HEK293 (cell line): ENCODE measurements at regions not wholly inside any gene's neighbourhood (a gene's known extent, or its start where the extent isn't known, plus 50 kb on each side); places are given as distances from the start of the nearest gene placed in this dataset.
"Not testable (repeated sequence)": the region's sequence is repeated elsewhere in the genome, so short reads cannot be mapped to it uniquely, and the experiment has no call there.

Experiments
- CTCF ChIA-PET: fragments of 350-600 bp; formaldehyde crosslinking; extraction: SDS; loops from one replicate; lab custom pipeline; 2021; ENCODE audit warnings: antibody characterized with exemption; lab: Yijun Ruan, JAX
- POLR2A ChIA-PET: fragments of 300-600 bp; formaldehyde crosslinking; extraction: SDS; loops from one replicate; lab custom pipeline; 2020; ENCODE audit warnings: antibody characterized with exemption, inconsistent platforms; lab: Yijun Ruan, JAX
- H3K27ac ChIP-seq: fragments of 200-500 bp; sonication (Bioruptor generic); 2 replicates; pipeline ENCODE4 v1.5.1; 2014; ENCODE audit warnings: low read depth, low read length, control low read depth, inconsistent platforms; ENCODE audit errors: extremely low read depth
- H3K36me3 ChIP-seq, 2 experiments: fragments of 200-500 bp in 1 of 2; sonication (Bioruptor generic) in 1 of 2; 1 replicate in 1 of 2; 2 replicates in 1 of 2; pipeline ENCODE4 v1.5.1; 2014 to 2017; ENCODE audit warnings: inconsistent platforms in 2 of 2, low read length in 2 of 2; ENCODE audit not compliant: control insufficient read depth in 2 of 2, insufficient read depth in 1 of 2
- H3K4me1 ChIP-seq: fragments of 200-500 bp; sonication (Bioruptor generic); 2 replicates; pipeline ENCODE4 v1.5.1; 2014; ENCODE audit warnings: mild to moderate bottlenecking, low read length, inconsistent platforms; ENCODE audit not compliant: control insufficient read depth, insufficient read depth
- H3K4me3 ChIP-seq: 2 replicates; pipeline ENCODE4 v1.5.1; 2011; ENCODE audit warnings: low read depth, mild to moderate bottlenecking, control low read depth, low read length, moderate library complexity
- H3K9me3 ChIP-seq: fragments of 200-500 bp; sonication (Bioruptor generic); 2 replicates; pipeline ENCODE4 v1.5.1; 2014; ENCODE audit warnings: low read depth, low read length, inconsistent platforms; ENCODE audit not compliant: control insufficient read depth, insufficient read depth
- GLI4 ChIP-seq: fragments of 450-650 bp; formaldehyde crosslinking; IDR thresholded peaks from 2 replicates; pipeline ENCODE4 v1.5.1; 2016; ENCODE audit warnings: missing biosample characterization, missing genetic modification characterization
- MEIS1 ChIP-seq: sonication (generic); formaldehyde crosslinking; IDR thresholded peaks from 2 replicates; pipeline ENCODE4 v1.8.1; 2022; ENCODE audit warnings: missing genetic modification reagents, mild to moderate bottlenecking, borderline replicate concordance
- MYNN ChIP-seq: fragments of 450-650 bp; formaldehyde crosslinking; IDR thresholded peaks from 2 replicates; pipeline ENCODE4 v1.5.1; 2016; ENCODE audit warnings: missing biosample characterization, missing genetic modification characterization, borderline replicate concordance
- RBAK ChIP-seq: fragments of 450-650 bp; formaldehyde crosslinking; IDR thresholded peaks from 2 replicates; pipeline ENCODE4 v1.5.1; 2016; ENCODE audit warnings: missing biosample characterization, missing genetic modification characterization
- SCRT1 ChIP-seq: fragments of 450-650 bp; formaldehyde crosslinking; IDR thresholded peaks from 2 replicates; pipeline ENCODE4 v1.5.1; 2016; ENCODE audit warnings: missing biosample characterization, missing genetic modification characterization, borderline replicate concordance
- SP3 ChIP-seq: fragments of 450-650 bp; formaldehyde crosslinking; IDR thresholded peaks from 2 replicates; pipeline ENCODE4 v1.5.1; 2016; ENCODE audit warnings: missing biosample characterization, missing genetic modification characterization
- WT1 ChIP-seq: fragments of 450-650 bp; formaldehyde crosslinking; IDR thresholded peaks from 2 replicates; pipeline ENCODE4 v1.5.1; 2016; ENCODE audit warnings: missing biosample characterization, missing genetic modification characterization
- ZNF10 ChIP-seq: fragments of 450-650 bp; formaldehyde crosslinking; IDR thresholded peaks from 2 replicates; pipeline ENCODE4 v1.5.1; 2017; ENCODE audit warnings: missing biosample characterization, missing genetic modification characterization
- ZNF140 ChIP-seq: fragments of 450-650 bp; formaldehyde crosslinking; IDR thresholded peaks from 2 replicates; pipeline ENCODE4 v1.5.1; 2016; ENCODE audit warnings: missing biosample characterization, missing genetic modification characterization
- ZNF16 ChIP-seq: fragments of 450-650 bp; formaldehyde crosslinking; IDR thresholded peaks from 2 replicates; pipeline ENCODE4 v1.5.1; 2016; ENCODE audit warnings: low read depth, missing biosample characterization, missing genetic modification characterization
- ZNF19 ChIP-seq: fragments of 450-650 bp; formaldehyde crosslinking; IDR thresholded peaks from 2 replicates; pipeline ENCODE4; 2016; ENCODE audit warnings: missing biosample characterization, missing genetic modification characterization, low read depth
- ZNF202 ChIP-seq: fragments of 450-650 bp; formaldehyde crosslinking; IDR thresholded peaks from 2 replicates; pipeline ENCODE4 v1.5.1; 2016; ENCODE audit warnings: missing biosample characterization, missing genetic modification characterization, borderline replicate concordance
- ZNF211 ChIP-seq: fragments of 450-650 bp; formaldehyde crosslinking; IDR thresholded peaks from 2 replicates; pipeline ENCODE4 v1.5.1; 2016; ENCODE audit warnings: low read depth, missing biosample characterization, missing genetic modification characterization
- ZNF521 ChIP-seq: fragments of 450-650 bp; formaldehyde crosslinking; IDR thresholded peaks from 2 replicates; pipeline ENCODE4 v1.5.1; 2017; ENCODE audit warnings: missing biosample characterization, mild to moderate bottlenecking, missing genetic modification characterization
- ZNF623 ChIP-seq: fragments of 450-650 bp; formaldehyde crosslinking; IDR thresholded peaks from 2 replicates; pipeline ENCODE4 v1.5.1; 2016; ENCODE audit warnings: missing biosample characterization, missing genetic modification characterization
- ZNF626 ChIP-seq: fragments of 450-650 bp; sonication (Bioruptor Pico); formaldehyde crosslinking; IDR thresholded peaks from 2 replicates; pipeline ENCODE4 v1.5.1; 2018; ENCODE audit warnings: missing biosample characterization, missing genetic modification characterization, inconsistent platforms
- ZNF658 ChIP-seq: fragments of 450-650 bp; formaldehyde crosslinking; IDR thresholded peaks from 2 replicates; pipeline ENCODE4; 2016; ENCODE audit warnings: missing biosample characterization, missing genetic modification characterization
- ZNF776 ChIP-seq: fragments of 450-650 bp; formaldehyde crosslinking; IDR thresholded peaks from 2 replicates; pipeline ENCODE4 v1.5.0; 2017; ENCODE audit warnings: missing biosample characterization, missing genetic modification characterization, borderline replicate concordance
- TF ChIP-seq, protein P1 (sequence below): fragments of 450-650 bp; formaldehyde crosslinking; IDR thresholded peaks from 2 replicates; pipeline ENCODE4 v1.5.1; 2016; ENCODE audit warnings: missing biosample characterization, missing genetic modification characterization
- TF ChIP-seq, protein P2 (sequence below): fragments of 450-650 bp; formaldehyde crosslinking; IDR thresholded peaks from 2 replicates; pipeline ENCODE4 v1.5.1; 2016; ENCODE audit warnings: missing biosample characterization, missing genetic modification characterization
- TF ChIP-seq, protein P3 (sequence below): fragments of 450-650 bp; formaldehyde crosslinking; IDR thresholded peaks from 2 replicates; pipeline ENCODE4 v1.5.1; 2016; ENCODE audit warnings: missing biosample characterization, missing genetic modification characterization
- TF ChIP-seq, protein P4 (sequence below): fragments of 450-650 bp; formaldehyde crosslinking; IDR thresholded peaks from 2 replicates; pipeline ENCODE4 v1.5.1; 2016; ENCODE audit warnings: missing biosample characterization, missing genetic modification characterization

DNA sequence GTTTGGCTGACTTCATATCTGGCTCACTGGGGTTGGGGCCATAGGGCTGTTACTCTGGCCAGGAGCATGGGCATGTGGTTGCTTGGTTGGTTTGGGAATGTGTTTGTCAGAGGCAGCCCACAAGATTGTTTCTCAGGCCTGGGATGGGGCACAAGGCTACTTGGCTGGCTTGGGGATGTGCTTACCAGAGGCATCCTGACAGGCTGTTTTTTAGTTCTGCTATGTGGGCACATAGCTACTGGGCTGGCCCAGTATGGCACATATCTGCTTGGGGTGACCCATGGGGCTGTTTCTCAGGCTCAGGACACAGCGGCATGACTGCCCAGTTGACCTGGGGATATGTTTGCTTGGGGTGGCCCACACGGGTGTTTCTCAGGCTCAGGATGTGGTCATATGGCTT lies 94.6 kb upstream of the PGR start:
- Histone ChIP-seq H3K4me3 (no peak overlapping the region), H3K9me3 (no peaks in the 10 kb centered on the region), H3K36me3 (no peaks in the 10 kb centered on the region)
- POLR2A ChIA-PET: no interaction called here
- CTCF ChIA-PET: no interaction called here
- TF ChIP-seq RBAK (tag by site-specific recombination) (no peak), ZNF776 (tag by site-specific recombination) (no peak), SCRT1 (no peak), MEIS1 (no peak), ZNF202 (tag by site-specific recombination) (no peak), ZNF19 (tag by site-specific recombination) (no peak), ZNF16 (no peak), ZNF10 (tag by site-specific recombination) (no peak)
- TF ChIP-seq, all 188 proteins: peak for 0
- no peak overlapping the region for H3K27ac ChIP-seq
- no peaks in the 10 kb centered on the region for H3K4me1 ChIP-seq

DNA sequence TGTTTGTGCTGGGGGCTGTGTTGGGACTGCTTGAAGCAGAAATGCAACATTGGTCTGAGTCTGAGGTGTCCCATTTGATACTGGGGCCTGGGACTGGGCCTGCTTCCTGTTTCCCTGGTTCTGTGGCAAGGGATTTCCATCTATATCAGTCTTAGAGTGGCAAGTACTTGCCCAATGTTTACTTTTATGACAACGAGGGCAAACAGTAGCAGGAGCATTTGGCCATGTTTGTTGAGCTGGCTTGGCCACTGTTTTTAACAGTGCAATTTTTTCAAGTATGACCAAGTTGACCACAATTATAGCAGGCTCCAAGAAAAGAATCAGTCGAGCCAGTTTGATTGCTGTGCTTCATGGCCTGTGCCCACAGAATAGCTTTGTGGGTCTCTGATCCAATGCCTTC lies 88.5 kb upstream of the PGR start:
- CTCF ChIA-PET, POLR2A ChIA-PET, H3K4me1 ChIP-seq, H3K36me3 ChIP-seq, H3K4me3 ChIP-seq, H3K27ac ChIP-seq, H3K9me3 ChIP-seq: not testable (repeated sequence)

DNA sequence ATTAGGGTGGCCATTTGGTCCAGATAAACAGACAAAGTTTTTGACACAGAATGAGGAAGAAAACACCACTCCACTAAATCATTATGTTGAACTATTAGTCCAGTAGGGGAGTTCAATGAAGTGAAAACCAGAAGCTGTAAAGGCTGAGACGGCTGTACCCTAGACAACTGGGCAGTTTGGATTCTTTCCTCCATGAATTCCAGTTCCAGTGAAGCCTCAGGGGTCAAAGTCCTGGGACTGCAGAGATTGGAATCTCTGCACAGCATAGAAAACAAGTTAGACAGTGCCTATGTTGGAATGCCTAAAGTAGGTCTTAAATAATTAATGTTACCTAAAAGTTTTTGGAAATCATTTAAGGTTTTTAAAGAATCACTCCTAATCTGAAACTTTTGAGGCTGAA lies 86.5 kb upstream of the PGR start:
- H3K4me3 ChIP-seq, CTCF ChIA-PET, POLR2A ChIA-PET, H3K36me3 ChIP-seq, H3K4me1 ChIP-seq, H3K9me3 ChIP-seq, H3K27ac ChIP-seq: not testable (repeated sequence)

DNA sequence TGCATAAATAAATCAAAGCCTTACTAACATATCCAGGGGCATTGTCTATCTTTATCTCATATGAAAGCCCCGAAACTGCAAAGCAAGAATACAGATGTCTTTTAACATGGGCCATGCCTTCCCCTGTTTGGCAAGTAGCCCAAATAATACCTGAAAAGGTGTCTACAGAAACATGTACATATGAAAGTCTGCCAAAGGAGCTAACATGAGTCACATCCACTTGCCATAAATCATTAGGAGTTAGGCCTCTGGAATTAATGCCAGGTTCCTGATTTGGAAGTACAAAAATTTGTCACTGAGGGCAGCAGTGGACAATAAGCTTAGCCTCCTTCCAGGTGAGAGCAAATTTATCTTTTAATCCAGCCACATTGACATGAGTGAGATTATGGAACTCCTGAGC lies 85.5 kb upstream of the PGR start:
- no peaks in the 10 kb centered on the region for H3K4me1 ChIP-seq
- TF ChIP-seq ZNF623 (tag by site-specific recombination): no peak
- TF ChIP-seq ZNF658 (tag by site-specific recombination): no peak
- no peak for TF ChIP-seq ZNF211
- TF ChIP-seq WT1 (tag by site-specific recombination): no peak
- TF ChIP-seq, protein P1, sequence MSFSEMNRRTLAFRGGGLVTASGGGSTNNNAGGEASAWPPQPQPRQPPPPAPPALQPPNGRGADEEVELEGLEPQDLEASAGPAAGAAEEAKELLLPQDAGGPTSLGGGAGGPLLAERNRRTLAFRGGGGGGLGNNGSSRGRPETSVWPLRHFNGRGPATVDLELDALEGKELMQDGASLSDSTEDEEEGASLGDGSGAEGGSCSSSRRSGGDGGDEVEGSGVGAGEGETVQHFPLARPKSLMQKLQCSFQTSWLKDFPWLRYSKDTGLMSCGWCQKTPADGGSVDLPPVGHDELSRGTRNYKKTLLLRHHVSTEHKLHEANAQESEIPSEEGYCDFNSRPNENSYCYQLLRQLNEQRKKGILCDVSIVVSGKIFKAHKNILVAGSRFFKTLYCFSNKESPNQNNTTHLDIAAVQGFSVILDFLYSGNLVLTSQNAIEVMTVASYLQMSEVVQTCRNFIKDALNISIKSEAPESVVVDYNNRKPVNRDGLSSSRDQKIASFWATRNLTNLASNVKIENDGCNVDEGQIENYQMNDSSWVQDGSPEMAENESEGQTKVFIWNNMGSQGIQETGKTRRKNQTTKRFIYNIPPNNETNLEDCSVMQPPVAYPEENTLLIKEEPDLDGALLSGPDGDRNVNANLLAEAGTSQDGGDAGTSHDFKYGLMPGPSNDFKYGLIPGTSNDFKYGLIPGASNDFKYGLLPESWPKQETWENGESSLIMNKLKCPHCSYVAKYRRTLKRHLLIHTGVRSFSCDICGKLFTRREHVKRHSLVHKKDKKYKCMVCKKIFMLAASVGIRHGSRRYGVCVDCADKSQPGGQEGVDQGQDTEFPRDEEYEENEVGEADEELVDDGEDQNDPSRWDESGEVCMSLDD (tag by site-specific recombination): no peak
- no peak for TF ChIP-seq ZNF140 (tag by site-specific recombination)
- TF ChIP-seq, protein P2, sequence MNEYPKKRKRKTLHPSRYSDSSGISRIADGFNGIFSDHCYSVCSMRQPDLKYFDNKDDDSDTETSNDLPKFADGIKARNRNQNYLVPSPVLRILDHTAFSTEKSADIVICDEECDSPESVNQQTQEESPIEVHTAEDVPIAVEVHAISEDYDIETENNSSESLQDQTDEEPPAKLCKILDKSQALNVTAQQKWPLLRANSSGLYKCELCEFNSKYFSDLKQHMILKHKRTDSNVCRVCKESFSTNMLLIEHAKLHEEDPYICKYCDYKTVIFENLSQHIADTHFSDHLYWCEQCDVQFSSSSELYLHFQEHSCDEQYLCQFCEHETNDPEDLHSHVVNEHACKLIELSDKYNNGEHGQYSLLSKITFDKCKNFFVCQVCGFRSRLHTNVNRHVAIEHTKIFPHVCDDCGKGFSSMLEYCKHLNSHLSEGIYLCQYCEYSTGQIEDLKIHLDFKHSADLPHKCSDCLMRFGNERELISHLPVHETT (tag by site-specific recombination): no peak
- no peak for TF ChIP-seq ZNF626 (tag by site-specific recombination)
- no peak for TF ChIP-seq GLI4
- TF ChIP-seq, protein P3, sequence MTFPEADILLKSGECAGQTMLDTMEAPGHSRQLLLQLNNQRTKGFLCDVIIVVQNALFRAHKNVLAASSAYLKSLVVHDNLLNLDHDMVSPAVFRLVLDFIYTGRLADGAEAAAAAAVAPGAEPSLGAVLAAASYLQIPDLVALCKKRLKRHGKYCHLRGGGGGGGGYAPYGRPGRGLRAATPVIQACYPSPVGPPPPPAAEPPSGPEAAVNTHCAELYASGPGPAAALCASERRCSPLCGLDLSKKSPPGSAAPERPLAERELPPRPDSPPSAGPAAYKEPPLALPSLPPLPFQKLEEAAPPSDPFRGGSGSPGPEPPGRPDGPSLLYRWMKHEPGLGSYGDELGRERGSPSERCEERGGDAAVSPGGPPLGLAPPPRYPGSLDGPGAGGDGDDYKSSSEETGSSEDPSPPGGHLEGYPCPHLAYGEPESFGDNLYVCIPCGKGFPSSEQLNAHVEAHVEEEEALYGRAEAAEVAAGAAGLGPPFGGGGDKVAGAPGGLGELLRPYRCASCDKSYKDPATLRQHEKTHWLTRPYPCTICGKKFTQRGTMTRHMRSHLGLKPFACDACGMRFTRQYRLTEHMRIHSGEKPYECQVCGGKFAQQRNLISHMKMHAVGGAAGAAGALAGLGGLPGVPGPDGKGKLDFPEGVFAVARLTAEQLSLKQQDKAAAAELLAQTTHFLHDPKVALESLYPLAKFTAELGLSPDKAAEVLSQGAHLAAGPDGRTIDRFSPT (tag by site-specific recombination): no peak
- no peak for TF ChIP-seq MYNN (tag by site-specific recombination)
- no peak for TF ChIP-seq SP3 (tag by site-specific recombination)
- TF ChIP-seq ZNF521: no peak
- TF ChIP-seq, protein P4, sequence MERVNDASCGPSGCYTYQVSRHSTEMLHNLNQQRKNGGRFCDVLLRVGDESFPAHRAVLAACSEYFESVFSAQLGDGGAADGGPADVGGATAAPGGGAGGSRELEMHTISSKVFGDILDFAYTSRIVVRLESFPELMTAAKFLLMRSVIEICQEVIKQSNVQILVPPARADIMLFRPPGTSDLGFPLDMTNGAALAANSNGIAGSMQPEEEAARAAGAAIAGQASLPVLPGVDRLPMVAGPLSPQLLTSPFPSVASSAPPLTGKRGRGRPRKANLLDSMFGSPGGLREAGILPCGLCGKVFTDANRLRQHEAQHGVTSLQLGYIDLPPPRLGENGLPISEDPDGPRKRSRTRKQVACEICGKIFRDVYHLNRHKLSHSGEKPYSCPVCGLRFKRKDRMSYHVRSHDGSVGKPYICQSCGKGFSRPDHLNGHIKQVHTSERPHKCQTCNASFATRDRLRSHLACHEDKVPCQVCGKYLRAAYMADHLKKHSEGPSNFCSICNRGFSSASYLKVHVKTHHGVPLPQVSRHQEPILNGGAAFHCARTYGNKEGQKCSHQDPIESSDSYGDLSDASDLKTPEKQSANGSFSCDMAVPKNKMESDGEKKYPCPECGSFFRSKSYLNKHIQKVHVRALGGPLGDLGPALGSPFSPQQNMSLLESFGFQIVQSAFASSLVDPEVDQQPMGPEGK (tag by site-specific recombination): no peak
- H3K9me3 ChIP-seq: no peaks in the 10 kb centered on the region
- H3K36me3 ChIP-seq: no peaks in the 10 kb centered on the region
- POLR2A ChIA-PET: no interaction called here
- no peak overlapping the region for H3K4me3 ChIP-seq
- no peak overlapping the region for H3K27ac ChIP-seq
- CTCF ChIA-PET: interaction anchor here (0.6 kb wide), 1 partner anchor 70 kb away, joined by 3 read pairs; no protein-coding TSS in a partner anchor
